NCI-H345 (cell line): ENCODE measurements at regions not wholly inside any gene's neighbourhood (a gene's known extent, or its start where the extent isn't known, plus 50 kb on each side); places are given as distances from the start of the nearest gene placed in this dataset.
"Not testable (repeated sequence)": the region's sequence is repeated elsewhere in the genome, so short reads cannot be mapped to it uniquely, and the experiment has no call there.

Experiments
- DNase-seq: peaks from one replicate; lab custom pipeline; 2025; lab: John Stamatoyannopoulos, UW

DNA sequence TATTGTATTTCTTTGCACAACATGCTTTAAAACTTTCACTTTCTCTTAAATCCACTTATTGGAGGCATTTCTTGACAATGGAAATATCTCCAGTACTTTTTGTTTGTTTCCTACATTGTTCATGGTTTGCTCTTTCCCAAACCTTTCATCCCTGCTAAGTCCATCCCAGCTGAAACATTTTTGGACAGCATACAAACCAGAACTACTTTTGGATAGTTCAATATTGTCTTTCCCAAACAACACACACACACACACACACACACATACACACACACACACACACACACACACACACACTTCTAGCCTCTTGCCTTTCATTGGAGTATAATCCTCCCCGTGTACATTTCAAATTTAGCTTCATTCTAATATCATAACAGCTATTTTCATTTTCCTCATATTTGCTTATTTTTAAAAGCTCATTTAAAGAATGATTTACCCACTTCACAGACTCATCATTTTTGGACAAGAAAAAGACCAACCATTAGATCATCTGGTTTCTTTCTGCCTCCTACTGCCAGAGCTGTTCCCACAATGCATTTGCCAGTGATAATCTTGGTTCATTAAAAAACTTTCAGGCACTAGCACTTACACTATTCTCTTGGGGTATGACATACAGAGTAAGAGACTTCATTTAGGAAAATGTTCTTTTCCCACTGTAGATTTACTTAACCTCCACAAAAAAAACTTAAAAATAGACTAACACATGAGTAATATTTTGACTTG, 248.1 kb downstream of the CD109 start:
- DNase-seq: no peak

DNA sequence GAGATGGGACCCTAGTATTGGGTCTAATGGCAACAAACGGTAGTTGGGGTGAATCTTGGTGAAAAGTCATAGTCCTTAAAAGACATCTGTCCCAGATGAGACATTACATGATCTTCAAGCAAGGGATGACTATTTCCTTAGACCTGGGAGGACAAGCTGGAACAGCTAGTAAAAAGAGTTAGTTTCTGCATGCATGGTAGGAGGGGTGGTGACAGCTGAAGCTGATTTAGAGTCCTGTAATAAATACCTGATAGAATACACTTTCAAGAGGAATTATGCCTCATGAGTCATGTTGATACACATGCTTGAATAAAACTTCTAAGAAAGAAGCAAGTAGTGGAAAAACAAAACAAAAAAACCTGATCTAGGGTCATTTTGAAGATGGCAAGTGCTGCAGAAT, 247.4 kb downstream of the CD109 start:
- DNase-seq: no peak

GRCh38 chr6:73942592-73943186, 246.7 kb downstream of the CD109 start:
- DNase-seq: no peak

- DNase-seq: no peak
Measured at GRCh38 chr6:73941892-73942291, 245.9 kb downstream of the CD109 start.

DNA sequence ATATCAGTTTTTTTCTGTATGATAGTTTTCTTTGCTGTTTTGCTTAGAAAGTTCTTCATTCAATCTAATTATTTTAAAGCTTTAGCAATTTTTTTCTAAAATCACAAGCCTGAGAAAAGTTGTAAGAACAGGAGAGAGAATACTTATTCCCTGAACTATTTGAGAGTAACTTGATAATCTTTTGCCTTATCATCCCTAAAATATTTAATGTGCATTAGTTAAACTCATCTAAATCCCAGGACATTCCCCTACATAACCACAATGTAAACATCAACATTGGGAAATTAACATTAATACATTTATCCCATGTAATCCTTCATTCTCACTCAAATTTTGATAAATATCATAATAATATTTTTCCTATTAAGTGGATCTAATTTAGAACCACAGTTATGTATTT, 241.8 kb downstream of the CD109 start:
- DNase-seq: no peak

GRCh38 chr6:73932866-73933265, 236.9 kb downstream of the CD109 start:
- DNase-seq: no peak

- DNase-seq: no peak
Measured at GRCh38 chr6:73929405-73929804, 233.4 kb downstream of the CD109 start.

- DNase-seq: no peak
Measured at GRCh38 chr6:73927421-73927820, 231.4 kb downstream of the CD109 start.

DNA sequence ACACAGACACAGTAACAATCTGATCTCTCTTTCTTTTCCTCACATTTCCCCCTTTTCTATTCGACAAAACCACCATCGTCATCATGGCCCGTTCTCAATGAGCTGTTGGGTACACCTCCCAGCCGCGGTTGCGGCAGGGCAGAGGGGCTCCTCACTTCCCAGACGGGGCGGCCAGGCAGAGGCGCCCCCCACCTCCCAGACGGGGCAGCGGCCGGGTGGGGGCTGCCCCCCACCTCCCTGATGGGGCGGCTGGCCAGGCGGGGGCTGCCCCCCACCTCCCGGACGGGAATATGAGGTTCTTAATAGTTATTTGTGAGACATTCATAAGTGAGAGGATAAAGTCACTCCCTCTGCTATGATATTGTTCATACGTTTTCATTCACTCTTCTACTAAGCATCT, 229.7 kb downstream of the CD109 start:
- DNase-seq: not testable (repeated sequence)

DNA sequence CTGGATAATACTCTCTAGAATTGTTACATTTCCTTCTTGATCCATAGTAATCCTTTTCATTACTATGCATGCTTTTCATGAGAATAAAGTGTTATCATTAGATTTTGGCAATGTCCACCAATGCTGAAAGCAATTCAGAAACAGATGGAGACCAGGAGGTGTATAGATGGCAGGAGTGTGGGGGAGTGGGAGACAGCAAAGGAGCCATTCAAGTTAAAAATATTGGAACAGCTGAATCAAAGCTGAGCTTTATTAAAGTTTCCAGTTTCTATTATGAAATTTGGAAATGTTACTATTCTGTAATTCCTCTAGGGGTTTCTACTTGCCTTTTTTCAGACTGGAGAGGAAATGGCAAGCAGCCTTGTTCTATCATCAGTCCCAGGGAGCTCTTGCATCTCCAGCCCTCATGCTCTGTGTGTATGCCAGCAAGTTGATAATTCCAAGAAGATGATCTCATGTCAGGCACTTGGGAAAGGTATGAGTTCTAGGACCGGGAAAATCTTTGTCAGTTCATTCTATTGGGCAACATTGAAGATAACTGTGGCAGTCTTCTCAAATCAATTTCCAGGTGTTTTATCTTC, 228.0 kb downstream of the CD109 start:
- DNase-seq: no peak

DNA sequence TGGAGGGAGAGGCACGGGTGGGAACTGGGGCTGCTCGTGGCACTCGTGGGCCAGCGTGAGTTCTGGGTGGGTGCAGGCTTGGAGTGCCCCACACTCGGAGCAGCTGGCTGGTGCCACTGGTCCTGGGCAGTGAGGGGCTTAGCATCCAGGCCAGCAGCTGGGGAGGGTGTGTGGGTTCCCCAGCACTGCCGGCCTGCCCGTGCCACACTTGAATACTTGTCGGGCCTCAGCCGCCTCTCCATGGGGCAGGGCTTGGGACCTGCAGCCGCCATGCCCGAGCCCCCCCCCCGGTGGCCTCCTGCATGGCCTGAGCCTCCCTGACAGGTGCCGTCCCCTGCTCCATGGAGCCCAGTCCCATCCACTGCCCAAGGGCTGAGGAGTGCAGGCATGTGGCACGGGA, 207.2 kb downstream of the CD109 start:
- no peak for DNase-seq

- no peak for DNase-seq
Measured at GRCh38 chr6:73901986-73902385, 206.0 kb downstream of the CD109 start.

- DNase-seq: no peak
Measured at GRCh38 chr6:73901311-73901710, 205.3 kb downstream of the CD109 start.

DNA sequence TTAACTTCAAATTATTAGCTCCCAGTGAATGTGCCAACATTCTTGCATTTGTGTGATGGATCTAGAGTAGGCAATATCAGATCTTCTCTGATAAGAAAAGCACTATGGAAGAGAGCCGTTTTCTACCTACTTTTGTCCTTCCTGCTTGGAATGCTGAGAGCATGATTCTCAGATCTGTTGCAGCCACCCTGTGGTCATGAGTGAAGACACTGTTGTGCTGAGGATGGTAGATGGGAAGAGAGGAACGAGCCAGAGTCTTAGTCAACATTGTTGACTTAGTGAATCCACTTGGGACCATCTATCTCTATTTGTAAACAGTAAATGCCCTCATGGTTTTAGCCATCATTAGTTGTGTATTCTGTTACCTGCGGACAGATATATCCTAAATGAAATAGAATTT, 202.6 kb downstream of the CD109 start:
- DNase-seq: no peak

DNA sequence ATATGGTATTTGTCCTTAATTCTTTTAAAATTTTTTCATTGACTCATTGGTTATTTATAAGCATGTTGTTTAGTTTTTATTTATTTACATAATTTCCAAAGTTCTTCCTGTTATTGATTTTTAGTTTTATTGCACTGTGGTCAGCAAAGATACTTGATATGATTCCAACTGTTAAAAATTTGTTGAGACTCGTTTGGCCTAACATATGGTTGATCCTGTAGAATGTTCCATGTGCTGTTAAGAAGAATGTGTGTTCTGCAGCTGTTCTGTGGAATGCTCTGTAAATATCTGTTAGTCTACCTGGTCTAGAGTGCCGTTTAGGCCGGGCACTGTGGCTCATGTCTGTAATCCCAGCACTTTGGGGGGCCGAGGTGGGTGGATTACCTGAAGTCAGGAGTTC, 197.7 kb downstream of the CD109 start:
- no peak for DNase-seq

- DNase-seq: no peak
Measured at GRCh38 chr6:73888050-73888449, 192.0 kb downstream of the CD109 start.

DNA sequence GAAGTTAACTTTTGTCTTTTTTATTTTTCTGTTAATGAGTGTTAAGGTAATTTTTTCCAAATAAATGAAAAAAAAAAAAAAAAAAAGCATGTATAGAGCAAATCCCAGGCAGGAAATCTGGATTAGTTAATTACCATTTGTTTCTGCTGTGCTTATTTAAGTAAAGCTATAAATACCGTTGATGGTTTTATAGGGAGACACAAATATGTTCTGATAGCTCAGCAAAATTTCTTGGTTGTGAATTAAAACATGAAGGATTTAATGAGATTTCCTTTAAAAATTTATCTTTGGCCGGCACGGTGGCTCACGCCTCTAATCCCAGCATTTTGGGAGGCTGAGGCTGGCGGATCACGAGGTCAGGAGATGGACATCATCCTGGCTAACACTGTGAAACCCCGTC, 189.4 kb downstream of the CD109 start:
- DNase-seq: no peak

- DNase-seq: no peak
Measured at GRCh38 chr6:73884540-73884939, 188.5 kb downstream of the CD109 start.

DNA sequence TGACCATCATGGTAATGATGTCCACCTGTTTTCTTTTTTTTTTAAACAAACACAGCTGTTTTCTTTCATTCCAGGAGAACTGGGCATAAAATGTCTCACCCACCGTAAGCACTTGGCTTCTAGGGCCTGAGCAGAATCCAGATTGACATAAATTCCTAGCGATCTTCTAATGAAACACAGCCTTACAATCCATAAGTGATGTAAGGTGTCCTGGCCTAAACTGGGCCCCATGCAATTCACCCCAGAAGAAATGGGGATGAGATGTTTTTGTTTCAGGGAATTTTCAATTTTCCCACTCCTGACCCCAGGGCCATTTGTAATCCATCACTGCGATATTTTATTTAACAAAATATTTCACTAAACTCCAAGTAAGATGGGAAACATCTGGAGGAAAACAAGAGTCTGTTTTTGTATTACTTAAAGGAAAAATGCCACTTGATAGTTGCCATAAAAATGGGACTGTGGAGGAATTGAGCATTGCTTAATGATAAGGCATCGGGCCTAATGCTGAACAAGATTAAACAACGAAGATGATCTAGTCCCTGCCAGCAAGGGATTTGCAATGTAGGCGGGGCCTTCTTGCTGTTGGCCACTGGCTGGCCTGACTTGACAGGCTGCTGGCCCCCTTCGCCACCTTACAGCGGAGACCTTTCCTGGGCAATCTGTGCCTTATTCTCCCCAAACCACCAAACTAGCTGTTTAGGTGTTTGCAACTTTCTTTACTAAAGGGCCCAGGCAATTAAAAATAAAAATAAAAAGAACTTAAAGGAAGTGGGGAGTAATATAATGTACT, 183.7 kb downstream of the CD109 start:
- no peak for DNase-seq

- no peak for DNase-seq
Measured at GRCh38 chr6:73878403-73878802, 182.4 kb downstream of the CD109 start.
